Activated CD4-positive, alpha-beta T cell treated with anti-CD3 and anti-CD28 coated beads for 48 hours (primary cell): ENCODE measurements at regions not wholly inside any gene's neighbourhood (a gene's known extent, or its start where the extent isn't known, plus 50 kb on each side); places are given as distances from the start of the nearest gene placed in this dataset.
"Not testable (repeated sequence)": the region's sequence is repeated elsewhere in the genome, so short reads cannot be mapped to it uniquely, and the experiment has no call there.

Experiments used
- DNase-seq: peaks from one replicate; pipeline ENCODE4 v3.0.0-alpha.2; 2020

- not testable (repeated sequence) for DNase-seq
Measured at GRCh38 chr22:22296047-22296446, 51.5 kb downstream of the VPREB1 start.

- not testable (repeated sequence) for DNase-seq
Measured at GRCh38 chr22:22297159-22297793, 52.7 kb downstream of the VPREB1 start.

- DNase-seq = peak; percentile 77
Measured at GRCh38 chr22:22297794-22298653, 53.4 kb downstream of the VPREB1 start.

DNA sequence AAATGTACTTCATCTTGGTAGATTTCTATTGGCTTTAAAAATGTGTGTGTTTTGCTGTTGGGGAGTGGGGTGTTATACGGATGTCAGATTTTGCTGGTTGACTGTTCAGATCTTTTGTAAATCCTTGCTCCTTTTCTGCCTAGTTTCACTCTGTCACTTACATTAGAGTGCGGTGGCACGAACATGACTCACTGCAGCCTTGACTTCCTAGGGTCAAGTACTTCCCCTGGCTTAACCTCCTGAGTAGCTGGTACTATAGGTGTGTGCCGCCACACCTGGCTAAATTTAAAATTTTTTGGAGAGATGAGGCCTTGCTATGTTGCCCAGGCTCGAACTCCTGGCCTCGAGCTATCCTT is 54.0 kb downstream of the VPREB1 start:
- not testable (repeated sequence) for DNase-seq

GRCh38 chr22:22300511-22300910 is 55.9 kb downstream of the VPREB1 start:
- DNase-seq = not testable (repeated sequence)

GRCh38 chr22:22300946-22301345 is 56.4 kb downstream of the VPREB1 start:
- DNase-seq = not testable (repeated sequence)

DNA sequence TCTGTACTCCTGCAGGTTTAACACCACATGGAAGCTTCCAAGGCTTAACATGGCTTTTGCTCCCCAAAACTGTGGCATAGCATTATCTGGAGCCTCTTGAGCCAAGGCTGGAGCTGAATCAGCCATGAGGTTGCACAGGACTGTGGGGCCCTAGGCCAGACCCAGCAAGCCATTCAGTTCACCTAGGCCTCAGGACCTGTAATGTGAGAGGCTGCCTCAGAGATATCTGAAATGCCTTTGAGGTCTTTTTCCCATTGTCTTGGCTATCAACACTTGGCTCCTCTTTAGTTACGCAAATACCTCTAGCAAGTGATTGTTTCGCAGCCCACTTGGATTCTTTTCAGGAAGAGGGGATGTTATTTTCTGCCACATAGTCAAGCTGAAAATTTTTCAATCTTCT is 72.0 kb downstream of the VPREB1 start:
- no peak for DNase-seq

- DNase-seq = no peak
Measured at GRCh38 chr22:22318723-22319465, 74.3 kb downstream of the VPREB1 start.

DNA sequence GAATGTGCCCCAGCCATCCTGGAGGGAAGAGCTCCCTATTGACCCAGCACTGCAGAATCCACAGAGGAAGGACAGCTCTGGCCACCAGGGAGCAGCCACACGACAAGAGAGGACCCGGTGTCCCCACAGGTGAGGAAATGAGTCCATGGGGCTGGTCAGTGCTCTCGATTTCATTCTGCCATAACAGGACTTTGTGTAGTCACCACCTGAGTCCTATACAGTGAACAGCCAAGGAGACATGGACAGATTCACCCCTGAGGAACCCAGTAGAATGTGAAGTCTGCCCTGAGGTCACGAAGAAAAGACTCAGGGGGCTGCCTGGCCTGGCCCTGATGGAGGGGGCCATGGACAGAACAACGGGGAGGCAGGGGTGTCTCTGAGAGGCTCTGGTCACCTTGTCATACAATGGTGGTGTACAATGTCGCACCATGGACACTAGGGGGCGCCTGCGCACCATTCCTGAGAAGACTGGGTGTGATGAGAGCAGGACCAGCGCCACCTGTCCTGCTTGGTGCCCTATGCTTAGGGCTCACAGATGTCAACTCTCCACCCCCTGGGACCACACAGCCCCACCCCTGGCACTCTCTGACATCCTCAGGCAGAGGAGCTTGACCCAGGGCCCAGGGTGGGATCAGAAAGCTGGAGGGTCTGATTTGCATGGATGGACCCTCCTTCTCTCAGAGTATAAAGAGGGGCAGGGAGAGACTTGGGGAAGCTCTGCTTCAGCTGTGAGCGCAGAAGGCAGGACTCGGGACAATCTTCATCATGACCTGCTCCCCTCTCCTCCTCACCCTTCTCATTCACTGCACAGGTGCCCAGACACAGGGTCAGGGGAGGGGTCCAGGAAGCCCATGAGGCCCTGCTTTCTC is 77.4 kb downstream of the VPREB1 start:
- peak; percentile 82 for DNase-seq

DNA sequence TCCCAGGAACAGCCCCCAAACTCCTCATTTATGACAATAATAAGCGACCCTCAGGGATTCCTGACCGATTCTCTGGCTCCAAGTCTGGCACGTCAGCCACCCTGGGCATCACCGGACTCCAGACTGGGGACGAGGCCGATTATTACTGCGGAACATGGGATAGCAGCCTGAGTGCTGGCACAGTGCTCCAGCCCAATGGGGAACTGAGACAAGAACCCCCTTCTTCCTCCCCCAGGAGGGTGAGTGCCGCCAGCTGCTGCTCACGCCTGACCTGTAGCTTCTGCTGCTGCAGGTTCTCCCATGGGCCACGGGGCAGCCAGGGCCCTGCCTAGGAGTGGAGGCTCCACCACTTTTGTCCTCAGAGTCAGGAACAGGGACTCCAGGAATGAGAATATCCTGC is 78.2 kb downstream of the VPREB1 start:
- DNase-seq = no peak

- no peak for DNase-seq
Measured at GRCh38 chr22:22327723-22328122, 83.1 kb downstream of the VPREB1 start.

GRCh38 chr22:22329792-22330191 is 85.2 kb downstream of the VPREB1 start:
- no peak for DNase-seq

- not testable (repeated sequence) for DNase-seq
Measured at GRCh38 chr22:22335640-22336039, 91.1 kb downstream of the VPREB1 start.

- not testable (repeated sequence) for DNase-seq
Measured at GRCh38 chr22:22336333-22336732, 91.7 kb downstream of the VPREB1 start.

GRCh38 chr22:22338778-22339177 is 94.2 kb downstream of the VPREB1 start:
- not testable (repeated sequence) for DNase-seq

DNA sequence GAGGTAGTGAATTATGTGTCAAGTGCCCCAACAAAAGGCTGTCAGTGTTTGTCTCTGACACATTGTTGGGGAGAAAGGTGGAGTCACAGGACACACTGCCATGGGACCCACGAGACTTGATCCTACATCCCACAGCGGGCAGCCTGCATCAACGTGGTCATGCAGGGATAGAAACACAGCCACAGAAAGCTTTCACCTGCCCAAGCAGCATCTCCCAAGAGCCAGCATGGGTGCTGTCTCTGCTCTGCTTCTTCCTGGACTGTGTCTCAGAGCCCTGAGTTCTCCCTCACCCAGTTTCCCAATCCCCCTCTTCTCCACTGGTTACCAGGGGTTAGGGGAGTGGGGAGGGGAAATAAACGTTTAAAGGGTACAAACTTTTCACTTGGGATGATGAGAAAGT is 97.2 kb downstream of the VPREB1 start:
- no peak for DNase-seq

GRCh38 chr22:22342697-22343580 is 98.4 kb downstream of the VPREB1 start:
- peak; percentile 80 for DNase-seq

GRCh38 chr22:22343581-22344296 is 99.2 kb downstream of the VPREB1 start:
- DNase-seq = no peak

DNA sequence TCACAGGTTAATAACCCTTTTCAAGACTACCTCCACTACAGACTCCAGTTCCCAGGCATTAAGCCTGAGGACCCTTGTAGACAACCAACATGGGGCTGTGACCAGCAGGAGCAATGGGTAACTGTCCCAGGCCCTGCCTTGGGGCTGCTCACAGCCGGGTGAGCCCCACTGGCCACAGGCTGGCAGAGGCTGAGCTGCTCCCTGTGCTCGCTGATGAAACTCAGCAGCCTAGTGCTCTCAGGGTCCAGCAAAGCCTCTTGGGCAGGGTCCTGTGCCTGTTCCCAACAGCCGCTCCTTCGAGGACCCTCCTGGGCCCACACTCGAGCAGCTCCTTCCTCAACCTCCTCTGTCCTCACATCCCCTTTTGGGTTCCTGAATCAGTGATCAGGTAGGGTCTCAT is 99.8 kb downstream of the VPREB1 start:
- DNase-seq = no peak

GRCh38 chr22:22345781-22346180 is 101.2 kb downstream of the VPREB1 start:
- no peak for DNase-seq
